ENCODE measurements at regions not wholly inside any gene's neighbourhood (a gene's known extent, or its start where the extent isn't known, plus 50 kb on each side); places are given as distances from the start of the nearest gene placed in this dataset.

- intact Hi-C loops (cut with DNase I), result no loop called here
- Histone ChIP-seq H3K27me3 (ENCODE audit: control insufficient read depth, insufficient read depth, low read length) (no peaks in the 10 kb centered on the region), H3K27ac (ENCODE audit: low read depth in 2 of 2, low read length in 2 of 2) (no peak overlapping the region), H3K9me3 (ENCODE audit: control insufficient read depth in 2 of 3, insufficient read depth in 1 of 3, low read length in 3 of 3) (peaks cover 0 to 2% (median 0%) of the 10 kb centered on the region in 3 donors), H3K4me1 (ENCODE audit: control insufficient read depth in 2 of 3, insufficient read depth in 2 of 3, low read depth in 1 of 3, low read length in 3 of 3) (no peaks in the 10 kb centered on the region), H3K36me3 (ENCODE audit: control insufficient read depth in 2 of 3, insufficient read depth in 3 of 3, low read length in 3 of 3) (no peaks in the 10 kb centered on the region), H3K9ac (ENCODE audit: low read length in 3 of 3) (no peak overlapping the region), H3K4me3 (ENCODE audit: low read length in 3 of 3) (no peak overlapping the region)
- TF ChIP-seq CTCF (IDR thresholded peaks at IDR 0.05; ENCODE audit: borderline replicate concordance, extremely low read depth, insufficient read depth), result no peak
- FAIRE-seq (no peak), DNase-seq (no peak)
Measured at GRCh38 chr4:181030961-181031360, 1212.2 kb upstream of the TENM3 start.

GRCh38 chr4:181043486-181043885 is 1199.7 kb upstream of the TENM3 start:
- intact Hi-C loops (cut with DNase I), result no loop called here
- H3K4me3 ChIP-seq (ENCODE audit: low read length in 3 of 3), result no peak overlapping the region
- H3K9ac ChIP-seq (ENCODE audit: low read length in 3 of 3), result no peak overlapping the region
- H3K27me3 ChIP-seq (ENCODE audit: control insufficient read depth, insufficient read depth, low read length), result no peaks in the 10 kb centered on the region
- TF ChIP-seq CTCF (IDR thresholded peaks at IDR 0.05; ENCODE audit: borderline replicate concordance, extremely low read depth, insufficient read depth), result no peak
- H3K36me3 ChIP-seq (ENCODE audit: control insufficient read depth in 2 of 3, insufficient read depth in 3 of 3, low read length in 3 of 3), result no peaks in the 10 kb centered on the region
- H3K4me1 ChIP-seq (ENCODE audit: control insufficient read depth in 2 of 3, insufficient read depth in 2 of 3, low read depth in 1 of 3, low read length in 3 of 3), result no peaks in the 10 kb centered on the region
- FAIRE-seq (no peak), DNase-seq (no peak)
- no peak overlapping the region for H3K27ac ChIP-seq (ENCODE audit: low read depth in 2 of 2, low read length in 2 of 2)
- no peaks in the 10 kb centered on the region for H3K9me3 ChIP-seq (ENCODE audit: control insufficient read depth in 2 of 3, insufficient read depth in 1 of 3, low read length in 3 of 3)

- H3K4me1 ChIP-seq (ENCODE audit: control insufficient read depth in 2 of 3, insufficient read depth in 2 of 3, low read depth in 1 of 3, low read length in 3 of 3), result no peaks in the 10 kb centered on the region
- H3K27me3 ChIP-seq (ENCODE audit: control insufficient read depth, insufficient read depth, low read length), result no peaks in the 10 kb centered on the region
- H3K9ac ChIP-seq (ENCODE audit: low read length in 3 of 3), result no peak overlapping the region
- DNase-seq (no peak), FAIRE-seq (no peak)
- no peak overlapping the region for H3K4me3 ChIP-seq (ENCODE audit: low read length in 3 of 3)
- intact Hi-C loops (cut with DNase I), result no loop called here
- no peaks in the 10 kb centered on the region for H3K36me3 ChIP-seq (ENCODE audit: control insufficient read depth in 2 of 3, insufficient read depth in 3 of 3, low read length in 3 of 3)
- no peak overlapping the region for H3K27ac ChIP-seq (ENCODE audit: low read depth in 2 of 2, low read length in 2 of 2)
- no peaks in the 10 kb centered on the region for H3K9me3 ChIP-seq (ENCODE audit: control insufficient read depth in 2 of 3, insufficient read depth in 1 of 3, low read length in 3 of 3)
- TF ChIP-seq CTCF (IDR thresholded peaks at IDR 0.05; ENCODE audit: borderline replicate concordance, extremely low read depth, insufficient read depth), result no peak
Measured at GRCh38 chr4:181046809-181047208, 1196.4 kb upstream of the TENM3 start.

- Histone ChIP-seq H3K27me3 (ENCODE audit: control insufficient read depth, insufficient read depth, low read length) (no peaks in the 10 kb centered on the region), H3K4me3 (ENCODE audit: low read length in 3 of 3) (no peak overlapping the region), H3K27ac (ENCODE audit: low read depth in 2 of 2, low read length in 2 of 2) (no peak overlapping the region), H3K36me3 (ENCODE audit: control insufficient read depth in 2 of 3, insufficient read depth in 3 of 3, low read length in 3 of 3) (no peaks in the 10 kb centered on the region), H3K9me3 (ENCODE audit: control insufficient read depth in 2 of 3, insufficient read depth in 1 of 3, low read length in 3 of 3) (no peaks in the 10 kb centered on the region), H3K9ac (ENCODE audit: low read length in 3 of 3) (no peak overlapping the region), H3K4me1 (ENCODE audit: control insufficient read depth in 2 of 3, insufficient read depth in 2 of 3, low read depth in 1 of 3, low read length in 3 of 3) (no peaks in the 10 kb centered on the region)
- no peak for TF ChIP-seq CTCF (IDR thresholded peaks at IDR 0.05; ENCODE audit: borderline replicate concordance, extremely low read depth, insufficient read depth)
- FAIRE-seq, result no peak
- intact Hi-C loops (cut with DNase I), result no loop called here
- DNase-seq, result no peak
Measured at GRCh38 chr4:181051931-181052330, 1191.3 kb upstream of the TENM3 start.

All from kidney (tissue), 13 donors.